ENCODE measurements at regions not wholly inside any gene's neighbourhood (a gene's known extent, or its start where the extent isn't known, plus 50 kb on each side); places are given as distances from the start of the nearest gene placed in this dataset.

GRCh38 chr11:92349486-92350156 lies 125.0 kb downstream of the FAT3 start:
- Mint-ChIP-seq H3K27ac (no peak overlapping the region), H3K27me3 (no peaks in the 10 kb centered on the region), H3K36me3 (ENCODE audit: low read depth) (no peaks in the 10 kb centered on the region), H3K4me1 (ENCODE audit: low read depth) (no peaks in the 10 kb centered on the region), H3K9me3 (peaks cover under 1% of the 10 kb centered on the region), H3K4me3 (no peak overlapping the region)
- Histone ChIP-seq H3K27ac (ENCODE audit: low read depth in 1 of 2, low read length in 2 of 2) (no peak overlapping the region), H3K4me1 (ENCODE audit: insufficient read depth, low read length) (no peaks in the 10 kb centered on the region), H3K9me3 (ENCODE audit: control insufficient read depth in 1 of 2, insufficient read depth in 1 of 2, low read length in 2 of 2) (no peaks in the 10 kb centered on the region), H3K27me3 (ENCODE audit: control insufficient read depth in 1 of 2, insufficient read depth in 2 of 2, low read length in 2 of 2) (no peaks in the 10 kb centered on the region), H3K4me3 (ENCODE audit: low read length) (no peak overlapping the region), H3K36me3 (ENCODE audit: insufficient read depth, low read length) (no peaks in the 10 kb centered on the region)
- ChIA-PET CTCF (no interaction called here), POLR2A (no interaction called here)
- TF ChIP-seq, protein P1, sequence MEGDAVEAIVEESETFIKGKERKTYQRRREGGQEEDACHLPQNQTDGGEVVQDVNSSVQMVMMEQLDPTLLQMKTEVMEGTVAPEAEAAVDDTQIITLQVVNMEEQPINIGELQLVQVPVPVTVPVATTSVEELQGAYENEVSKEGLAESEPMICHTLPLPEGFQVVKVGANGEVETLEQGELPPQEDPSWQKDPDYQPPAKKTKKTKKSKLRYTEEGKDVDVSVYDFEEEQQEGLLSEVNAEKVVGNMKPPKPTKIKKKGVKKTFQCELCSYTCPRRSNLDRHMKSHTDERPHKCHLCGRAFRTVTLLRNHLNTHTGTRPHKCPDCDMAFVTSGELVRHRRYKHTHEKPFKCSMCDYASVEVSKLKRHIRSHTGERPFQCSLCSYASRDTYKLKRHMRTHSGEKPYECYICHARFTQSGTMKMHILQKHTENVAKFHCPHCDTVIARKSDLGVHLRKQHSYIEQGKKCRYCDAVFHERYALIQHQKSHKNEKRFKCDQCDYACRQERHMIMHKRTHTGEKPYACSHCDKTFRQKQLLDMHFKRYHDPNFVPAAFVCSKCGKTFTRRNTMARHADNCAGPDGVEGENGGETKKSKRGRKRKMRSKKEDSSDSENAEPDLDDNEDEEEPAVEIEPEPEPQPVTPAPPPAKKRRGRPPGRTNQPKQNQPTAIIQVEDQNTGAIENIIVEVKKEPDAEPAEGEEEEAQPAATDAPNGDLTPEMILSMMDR (IDR thresholded peaks at IDR 0.05), result no peak
- ATAC-seq (ENCODE audit: poor library complexity) (no peak), DNase-seq (no peak)
- intact Hi-C loops (cut with DNase I, micrococcal nuclease), result no loop called here

DNA sequence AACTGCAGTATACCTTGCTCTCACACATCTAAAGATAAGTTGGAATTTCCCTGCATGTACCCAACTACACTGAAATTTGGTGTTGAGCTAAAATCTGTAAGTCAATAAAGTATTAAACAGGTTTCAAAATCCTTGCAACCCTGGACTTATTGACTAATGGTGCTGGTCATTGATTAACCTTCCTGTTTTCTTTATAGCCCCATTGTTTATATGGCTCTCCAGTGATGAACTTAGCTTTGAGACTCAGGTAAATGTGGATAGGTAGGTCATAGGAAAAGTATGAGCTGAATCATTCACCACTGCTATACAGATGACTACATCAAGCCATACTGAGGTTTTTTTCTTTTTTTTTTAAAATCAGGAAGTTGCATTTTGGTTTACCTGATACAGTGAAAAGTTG lies 132.7 kb downstream of the FAT3 start:
- TF ChIP-seq, protein P1 (IDR thresholded peaks at IDR 0.05), result no peak
- Histone ChIP-seq H3K4me1 (ENCODE audit: insufficient read depth, low read length) (no peaks in the 10 kb centered on the region), H3K9me3 (ENCODE audit: control insufficient read depth in 1 of 2, insufficient read depth in 1 of 2, low read length in 2 of 2) (no peaks in the 10 kb centered on the region), H3K27ac (ENCODE audit: low read depth in 1 of 2, low read length in 2 of 2) (no peak overlapping the region), H3K27me3 (ENCODE audit: control insufficient read depth in 1 of 2, insufficient read depth in 2 of 2, low read length in 2 of 2) (no peaks in the 10 kb centered on the region), H3K36me3 (ENCODE audit: insufficient read depth, low read length) (no peaks in the 10 kb centered on the region), H3K4me3 (ENCODE audit: low read length) (no peak overlapping the region)
- Mint-ChIP-seq H3K27me3 (no peaks in the 10 kb centered on the region), H3K4me3 (no peak overlapping the region), H3K4me1 (ENCODE audit: low read depth) (no peaks in the 10 kb centered on the region), H3K9me3 (no peaks in the 10 kb centered on the region), H3K27ac (no peak overlapping the region), H3K36me3 (ENCODE audit: low read depth) (no peaks in the 10 kb centered on the region)
- CTCF ChIA-PET, result no interaction called here
- POLR2A ChIA-PET, result no interaction called here
- ATAC-seq (ENCODE audit: poor library complexity) (no peak), DNase-seq (no peak)
- intact Hi-C loops (cut with DNase I, micrococcal nuclease), result no loop called here

- ChIA-PET CTCF (no interaction called here), POLR2A (no interaction called here)
- Histone ChIP-seq H3K36me3 (ENCODE audit: insufficient read depth, low read length) (no peaks in the 10 kb centered on the region), H3K4me3 (ENCODE audit: low read length) (no peak overlapping the region), H3K9me3 (ENCODE audit: control insufficient read depth in 1 of 2, insufficient read depth in 1 of 2, low read length in 2 of 2) (no peaks in the 10 kb centered on the region), H3K27ac (ENCODE audit: low read depth in 1 of 2, low read length in 2 of 2) (no peak overlapping the region), H3K27me3 (ENCODE audit: control insufficient read depth in 1 of 2, insufficient read depth in 2 of 2, low read length in 2 of 2) (no peaks in the 10 kb centered on the region), H3K4me1 (ENCODE audit: insufficient read depth, low read length) (no peaks in the 10 kb centered on the region)
- Mint-ChIP-seq H3K9me3 (no peaks in the 10 kb centered on the region), H3K27me3 (no peaks in the 10 kb centered on the region), H3K27ac (no peak overlapping the region), H3K36me3 (ENCODE audit: low read depth) (no peaks in the 10 kb centered on the region), H3K4me1 (ENCODE audit: low read depth) (no peaks in the 10 kb centered on the region), H3K4me3 (no peak overlapping the region)
- DNase-seq, result no peak
- no peak for ATAC-seq (ENCODE audit: poor library complexity)
- TF ChIP-seq, protein P1 (IDR thresholded peaks at IDR 0.05), result no peak
- intact Hi-C loops (cut with DNase I, micrococcal nuclease), result no loop called here
Observed at GRCh38 chr11:92357841-92358240, 133.2 kb downstream of the FAT3 start.
